ENCODE measurements at regions not wholly inside any gene's neighbourhood (a gene's known extent, or its start where the extent isn't known, plus 50 kb on each side); places are given as distances from the start of the nearest gene placed in this dataset.

DNA sequence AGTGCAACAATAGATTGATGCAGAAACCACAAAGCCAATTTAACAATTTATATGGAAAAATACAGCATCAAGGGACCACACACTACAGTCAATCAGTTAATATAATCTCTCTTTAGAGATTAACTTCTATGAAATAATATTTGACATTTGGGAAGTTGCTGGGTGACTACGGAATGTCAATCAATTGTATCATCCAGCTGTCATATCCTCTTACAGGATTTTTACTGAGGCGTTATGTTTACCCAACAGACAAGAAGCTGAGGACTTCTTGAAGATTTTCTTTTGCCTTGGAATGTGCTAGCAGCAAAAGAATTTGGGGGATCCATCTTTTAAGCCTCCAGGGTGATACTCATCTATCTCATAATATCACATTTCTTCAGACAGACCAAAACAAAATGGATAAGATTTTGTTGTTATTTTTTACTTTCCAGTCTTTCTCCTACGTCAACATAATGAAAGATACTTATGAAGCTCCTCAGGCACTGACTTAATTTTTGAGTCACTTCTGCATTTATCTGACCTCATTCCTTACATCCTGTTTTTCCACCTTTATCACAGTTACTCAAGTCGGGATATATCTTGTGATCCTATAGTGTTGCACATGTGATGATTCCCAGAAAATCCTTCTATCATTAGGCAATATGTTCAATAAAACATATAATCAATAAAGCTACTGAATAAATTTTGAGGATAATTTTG, 227.2 kb upstream of the SPHKAP start:
- no peaks in the 10 kb centered on the region for H4K20me1 ChIP-seq (ENCODE audit: insufficient read depth, low read length)
- FAIRE-seq, result no peak
- ATAC-seq, result no peak
- H3K4me1 ChIP-seq (ENCODE audit: insufficient read depth, low read length), result no peaks in the 10 kb centered on the region
- H3K79me2 ChIP-seq (ENCODE audit: insufficient read depth, low read length), result no peaks in the 10 kb centered on the region
- DNase-seq (ENCODE audit: low spot score), result no peak
- H3K4me2 ChIP-seq (ENCODE audit: low read depth, low read length), result no peak overlapping the region
- no TSS peak for BruUV-seq (replicated peaks)
- ChIA-PET POLR2A (no interaction called here), CTCF (ENCODE audit: low intra/inter-chr PET ratio, low total read pairs) (no interaction called here)
- H3K9me3 ChIP-seq (ENCODE audit: low read length), result peaks cover 87% of the 10 kb centered on the region
- WGBS (ENCODE audit: low lambda C conversion rate), result 3% methylated on average over 4 of the region's 4 CpGs
- no peak overlapping the region for H3K27ac ChIP-seq (ENCODE audit: extremely low read length, insufficient read depth, low read length)
- no peaks in the 10 kb centered on the region for H3K27me3 ChIP-seq (ENCODE audit: control insufficient read depth in 1 of 2, insufficient read depth in 2 of 2, low read length in 2 of 2)
- H3K36me3 ChIP-seq (replicated peaks in 1 of 2; ENCODE audit: control insufficient read depth in 1 of 2, insufficient read depth in 2 of 2, low read length in 2 of 2), result no peaks in the 10 kb centered on the region
- no peak overlapping the region for H3K9ac ChIP-seq (ENCODE audit: insufficient read depth, low read depth, low read length)
- in situ Hi-C loops (cut with HindIII; ENCODE audit: extremely low pct_ligation_motif_present, low pct_unique_long_range_greater_than_20kb) (no loop called here), intact Hi-C loops (cut with micrococcal nuclease; ENCODE audit: unreplicated experiment) (no loop called here)
- no peak overlapping the region for H3K4me3 ChIP-seq (replicated peaks in 1 of 3; ENCODE audit: insufficient read depth in 1 of 3, low read depth in 2 of 3, low read length in 3 of 3)
- no peak overlapping the region for H2AFZ ChIP-seq (ENCODE audit: low read length)
- TF ChIP-seq, protein P1, sequence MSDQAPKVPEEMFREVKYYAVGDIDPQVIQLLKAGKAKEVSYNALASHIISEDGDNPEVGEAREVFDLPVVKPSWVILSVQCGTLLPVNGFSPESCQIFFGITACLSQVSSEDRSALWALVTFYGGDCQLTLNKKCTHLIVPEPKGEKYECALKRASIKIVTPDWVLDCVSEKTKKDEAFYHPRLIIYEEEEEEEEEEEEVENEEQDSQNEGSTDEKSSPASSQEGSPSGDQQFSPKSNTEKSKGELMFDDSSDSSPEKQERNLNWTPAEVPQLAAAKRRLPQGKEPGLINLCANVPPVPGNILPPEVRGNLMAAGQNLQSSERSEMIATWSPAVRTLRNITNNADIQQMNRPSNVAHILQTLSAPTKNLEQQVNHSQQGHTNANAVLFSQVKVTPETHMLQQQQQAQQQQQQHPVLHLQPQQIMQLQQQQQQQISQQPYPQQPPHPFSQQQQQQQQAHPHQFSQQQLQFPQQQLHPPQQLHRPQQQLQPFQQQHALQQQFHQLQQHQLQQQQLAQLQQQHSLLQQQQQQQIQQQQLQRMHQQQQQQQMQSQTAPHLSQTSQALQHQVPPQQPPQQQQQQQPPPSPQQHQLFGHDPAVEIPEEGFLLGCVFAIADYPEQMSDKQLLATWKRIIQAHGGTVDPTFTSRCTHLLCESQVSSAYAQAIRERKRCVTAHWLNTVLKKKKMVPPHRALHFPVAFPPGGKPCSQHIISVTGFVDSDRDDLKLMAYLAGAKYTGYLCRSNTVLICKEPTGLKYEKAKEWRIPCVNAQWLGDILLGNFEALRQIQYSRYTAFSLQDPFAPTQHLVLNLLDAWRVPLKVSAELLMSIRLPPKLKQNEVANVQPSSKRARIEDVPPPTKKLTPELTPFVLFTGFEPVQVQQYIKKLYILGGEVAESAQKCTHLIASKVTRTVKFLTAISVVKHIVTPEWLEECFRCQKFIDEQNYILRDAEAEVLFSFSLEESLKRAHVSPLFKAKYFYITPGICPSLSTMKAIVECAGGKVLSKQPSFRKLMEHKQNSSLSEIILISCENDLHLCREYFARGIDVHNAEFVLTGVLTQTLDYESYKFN (CRISPR knock-in tag; conservative IDR thresholded peaks at IDR 0.05), result no peak
- TF ChIP-seq HNRNPK (IDR thresholded peaks at IDR 0.05; ENCODE audit: low read depth, low read length, poor library complexity, severe bottlenecking) (no peak), ZNF12 (CRISPR knock-in tag; IDR thresholded peaks at IDR 0.05) (no peak), KLF9 (CRISPR knock-in tag; IDR thresholded peaks at IDR 0.05; ENCODE audit: low read depth) (no peak)
- TF ChIP-seq, protein P2, sequence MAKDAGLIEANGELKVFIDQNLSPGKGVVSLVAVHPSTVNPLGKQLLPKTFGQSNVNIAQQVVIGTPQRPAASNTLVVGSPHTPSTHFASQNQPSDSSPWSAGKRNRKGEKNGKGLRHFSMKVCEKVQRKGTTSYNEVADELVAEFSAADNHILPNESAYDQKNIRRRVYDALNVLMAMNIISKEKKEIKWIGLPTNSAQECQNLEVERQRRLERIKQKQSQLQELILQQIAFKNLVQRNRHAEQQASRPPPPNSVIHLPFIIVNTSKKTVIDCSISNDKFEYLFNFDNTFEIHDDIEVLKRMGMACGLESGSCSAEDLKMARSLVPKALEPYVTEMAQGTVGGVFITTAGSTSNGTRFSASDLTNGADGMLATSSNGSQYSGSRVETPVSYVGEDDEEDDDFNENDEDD (CRISPR knock-in tag; IDR thresholded peaks at IDR 0.05; ENCODE audit: borderline replicate concordance), result no peak
- TF ChIP-seq, protein P3, sequence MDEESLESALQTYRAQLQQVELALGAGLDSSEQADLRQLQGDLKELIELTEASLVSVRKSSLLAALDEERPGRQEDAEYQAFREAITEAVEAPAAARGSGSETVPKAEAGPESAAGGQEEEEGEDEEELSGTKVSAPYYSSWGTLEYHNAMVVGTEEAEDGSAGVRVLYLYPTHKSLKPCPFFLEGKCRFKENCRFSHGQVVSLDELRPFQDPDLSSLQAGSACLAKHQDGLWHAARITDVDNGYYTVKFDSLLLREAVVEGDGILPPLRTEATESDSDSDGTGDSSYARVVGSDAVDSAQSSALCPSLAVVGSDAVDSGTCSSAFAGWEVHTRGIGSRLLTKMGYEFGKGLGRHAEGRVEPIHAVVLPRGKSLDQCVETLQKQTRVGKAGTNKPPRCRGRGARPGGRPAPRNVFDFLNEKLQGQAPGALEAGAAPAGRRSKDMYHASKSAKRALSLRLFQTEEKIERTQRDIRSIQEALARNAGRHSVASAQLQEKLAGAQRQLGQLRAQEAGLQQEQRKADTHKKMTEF (CRISPR knock-in tag; IDR thresholded peaks at IDR 0.05), result no peak
- TF ChIP-seq, protein P4, sequence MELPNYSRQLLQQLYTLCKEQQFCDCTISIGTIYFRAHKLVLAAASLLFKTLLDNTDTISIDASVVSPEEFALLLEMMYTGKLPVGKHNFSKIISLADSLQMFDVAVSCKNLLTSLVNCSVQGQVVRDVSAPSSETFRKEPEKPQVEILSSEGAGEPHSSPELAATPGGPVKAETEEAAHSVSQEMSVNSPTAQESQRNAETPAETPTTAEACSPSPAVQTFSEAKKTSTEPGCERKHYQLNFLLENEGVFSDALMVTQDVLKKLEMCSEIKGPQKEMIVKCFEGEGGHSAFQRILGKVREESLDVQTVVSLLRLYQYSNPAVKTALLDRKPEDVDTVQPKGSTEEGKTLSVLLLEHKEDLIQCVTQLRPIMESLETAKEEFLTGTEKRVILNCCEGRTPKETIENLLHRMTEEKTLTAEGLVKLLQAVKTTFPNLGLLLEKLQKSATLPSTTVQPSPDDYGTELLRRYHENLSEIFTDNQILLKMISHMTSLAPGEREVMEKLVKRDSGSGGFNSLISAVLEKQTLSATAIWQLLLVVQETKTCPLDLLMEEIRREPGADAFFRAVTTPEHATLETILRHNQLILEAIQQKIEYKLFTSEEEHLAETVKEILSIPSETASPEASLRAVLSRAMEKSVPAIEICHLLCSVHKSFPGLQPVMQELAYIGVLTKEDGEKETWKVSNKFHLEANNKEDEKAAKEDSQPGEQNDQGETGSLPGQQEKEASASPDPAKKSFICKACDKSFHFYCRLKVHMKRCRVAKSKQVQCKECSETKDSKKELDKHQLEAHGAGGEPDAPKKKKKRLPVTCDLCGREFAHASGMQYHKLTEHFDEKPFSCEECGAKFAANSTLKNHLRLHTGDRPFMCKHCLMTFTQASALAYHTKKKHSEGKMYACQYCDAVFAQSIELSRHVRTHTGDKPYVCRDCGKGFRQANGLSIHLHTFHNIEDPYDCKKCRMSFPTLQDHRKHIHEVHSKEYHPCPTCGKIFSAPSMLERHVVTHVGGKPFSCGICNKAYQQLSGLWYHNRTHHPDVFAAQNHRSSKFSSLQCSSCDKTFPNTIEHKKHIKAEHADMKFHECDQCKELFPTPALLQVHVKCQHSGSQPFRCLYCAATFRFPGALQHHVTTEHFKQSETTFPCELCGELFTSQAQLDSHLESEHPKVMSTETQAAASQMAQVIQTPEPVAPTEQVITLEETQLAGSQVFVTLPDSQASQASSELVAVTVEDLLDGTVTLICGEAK (IDR thresholded peaks at IDR 0.05), result no peak
- TF ChIP-seq, protein P4 (CRISPR knock-in tag; IDR thresholded peaks at IDR 0.05), result no peak

Measured in HepG2 (cell line).